DMS79 treated with DMSO at 0.1 percent for 48 hours (cell line): ENCODE measurements at regions not wholly inside any gene's neighbourhood (a gene's known extent, or its start where the extent isn't known, plus 50 kb on each side); places are given as distances from the start of the nearest gene placed in this dataset.
"Not testable (repeated sequence)": the region's sequence is repeated elsewhere in the genome, so short reads cannot be mapped to it uniquely, and the experiment has no call there.

Source experiments
- DNase-seq: peaks from one replicate; lab custom pipeline; 2025; lab: John Stamatoyannopoulos, UW

- no peak for DNase-seq
Measured at GRCh38 chr2:125711075-125711474, 944.9 kb upstream of the GYPC start.

GRCh38 chr2:125713533-125713932 lies 942.4 kb upstream of the GYPC start:
- DNase-seq, result no peak

- DNase-seq, result no peak
Measured at GRCh38 chr2:125721072-125721721, 934.8 kb upstream of the GYPC start.

- DNase-seq, result no peak
Measured at GRCh38 chr2:125730921-125731320, 925.0 kb upstream of the GYPC start.

- no peak for DNase-seq
Measured at GRCh38 chr2:125736306-125736705, 919.7 kb upstream of the GYPC start.

GRCh38 chr2:125745514-125745913 lies 910.4 kb upstream of the GYPC start:
- no peak for DNase-seq

GRCh38 chr2:125746321-125747164 lies 909.4 kb upstream of the GYPC start:
- DNase-seq, result no peak

- no peak for DNase-seq
Measured at GRCh38 chr2:125747165-125747425, 908.9 kb upstream of the GYPC start.

GRCh38 chr2:125756431-125756830 lies 899.5 kb upstream of the GYPC start:
- no peak for DNase-seq

- no peak for DNase-seq
Measured at GRCh38 chr2:125796784-125797183, 859.2 kb upstream of the GYPC start.

GRCh38 chr2:125797192-125797591 lies 858.8 kb upstream of the GYPC start:
- no peak for DNase-seq

- no peak for DNase-seq
Measured at GRCh38 chr2:125822746-125823145, 833.2 kb upstream of the GYPC start.

GRCh38 chr2:125825781-125826180 lies 830.2 kb upstream of the GYPC start:
- DNase-seq, result not testable (repeated sequence)

- DNase-seq, result no peak
Measured at GRCh38 chr2:125837128-125837527, 818.8 kb upstream of the GYPC start.

- no peak for DNase-seq
Measured at GRCh38 chr2:125837611-125838010, 818.3 kb upstream of the GYPC start.

GRCh38 chr2:125839945-125840344 lies 816.0 kb upstream of the GYPC start:
- no peak for DNase-seq

GRCh38 chr2:125842041-125842440 lies 813.9 kb upstream of the GYPC start:
- no peak for DNase-seq

GRCh38 chr2:125850541-125850940 lies 805.4 kb upstream of the GYPC start:
- no peak for DNase-seq

- DNase-seq, result no peak
Measured at GRCh38 chr2:125852364-125852763, 803.6 kb upstream of the GYPC start.

GRCh38 chr2:125853626-125854025 lies 802.3 kb upstream of the GYPC start:
- no peak for DNase-seq

- no peak for DNase-seq
Measured at GRCh38 chr2:125855204-125855603, 800.8 kb upstream of the GYPC start.

- DNase-seq, result no peak
Measured at GRCh38 chr2:125857971-125858794, 797.8 kb upstream of the GYPC start.

- DNase-seq, result no peak
Measured at GRCh38 chr2:125861461-125861860, 794.5 kb upstream of the GYPC start.
